ENCODE measurements at regions not wholly inside any gene's neighbourhood (a gene's known extent, or its start where the extent isn't known, plus 50 kb on each side); places are given as distances from the start of the nearest gene placed in this dataset.

GRCh38 chr3:72067721-72068120, 282.8 kb upstream of the PROK2 start:
- Histone ChIP-seq H3K9me2 (no peaks in the 10 kb centered on the region), H3K4me1 (ENCODE audit: control insufficient read depth in 1 of 2, insufficient read depth in 2 of 2, low read depth in 1 of 2, low read length in 1 of 2) (no peaks in the 10 kb centered on the region), H3K9me3 (no peaks in the 10 kb centered on the region), H2AFZ (ENCODE audit: low read depth) (no peak overlapping the region), H3K27me3 (ENCODE audit: insufficient read depth) (no peaks in the 10 kb centered on the region; the same call in 1 of the 2 replicates), H3K36me3 (replicated peaks in 1 of 2; ENCODE audit: control insufficient read depth in 1 of 2, insufficient read depth in 2 of 2, low read length in 1 of 2) (no peaks in the 10 kb centered on the region), H3K79me2 (ENCODE audit: insufficient read depth) (no peaks in the 10 kb centered on the region), H4K20me1 (ENCODE audit: insufficient read depth) (no peaks in the 10 kb centered on the region), H3K4me2 (no peak overlapping the region), H3K9ac (no peak overlapping the region), H3K4me3 (ENCODE audit: low read depth in 2 of 2, low read length in 1 of 2) (no peak overlapping the region), H3K27ac (ENCODE audit: low read depth in 2 of 2, low read length in 1 of 2) (no peak overlapping the region), H3F3A (replicated peaks; ENCODE audit: insufficient read depth) (no peaks in the 10 kb centered on the region)
- DNase-seq = no peak
- TF ChIP-seq EP300 (IDR thresholded peaks at IDR 0.05; ENCODE audit: borderline replicate concordance in 1 of 2, low read depth in 1 of 2, low read length in 1 of 2) (no peak), CHD2 (IDR thresholded peaks at IDR 0.05; ENCODE audit: low read length, partially characterized antibody) (no peak), REST (IDR thresholded peaks at IDR 0.05; ENCODE audit: low read depth, low read length) (no peak), TCF12 (IDR thresholded peaks at IDR 0.05) (no peak), NRF1 (IDR thresholded peaks at IDR 0.05; ENCODE audit: low read depth, low read length) (no peak)
- TF ChIP-seq, protein P1, sequence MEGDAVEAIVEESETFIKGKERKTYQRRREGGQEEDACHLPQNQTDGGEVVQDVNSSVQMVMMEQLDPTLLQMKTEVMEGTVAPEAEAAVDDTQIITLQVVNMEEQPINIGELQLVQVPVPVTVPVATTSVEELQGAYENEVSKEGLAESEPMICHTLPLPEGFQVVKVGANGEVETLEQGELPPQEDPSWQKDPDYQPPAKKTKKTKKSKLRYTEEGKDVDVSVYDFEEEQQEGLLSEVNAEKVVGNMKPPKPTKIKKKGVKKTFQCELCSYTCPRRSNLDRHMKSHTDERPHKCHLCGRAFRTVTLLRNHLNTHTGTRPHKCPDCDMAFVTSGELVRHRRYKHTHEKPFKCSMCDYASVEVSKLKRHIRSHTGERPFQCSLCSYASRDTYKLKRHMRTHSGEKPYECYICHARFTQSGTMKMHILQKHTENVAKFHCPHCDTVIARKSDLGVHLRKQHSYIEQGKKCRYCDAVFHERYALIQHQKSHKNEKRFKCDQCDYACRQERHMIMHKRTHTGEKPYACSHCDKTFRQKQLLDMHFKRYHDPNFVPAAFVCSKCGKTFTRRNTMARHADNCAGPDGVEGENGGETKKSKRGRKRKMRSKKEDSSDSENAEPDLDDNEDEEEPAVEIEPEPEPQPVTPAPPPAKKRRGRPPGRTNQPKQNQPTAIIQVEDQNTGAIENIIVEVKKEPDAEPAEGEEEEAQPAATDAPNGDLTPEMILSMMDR (IDR thresholded peaks at IDR 0.05) = no peak
- TF ChIP-seq, protein P2, sequence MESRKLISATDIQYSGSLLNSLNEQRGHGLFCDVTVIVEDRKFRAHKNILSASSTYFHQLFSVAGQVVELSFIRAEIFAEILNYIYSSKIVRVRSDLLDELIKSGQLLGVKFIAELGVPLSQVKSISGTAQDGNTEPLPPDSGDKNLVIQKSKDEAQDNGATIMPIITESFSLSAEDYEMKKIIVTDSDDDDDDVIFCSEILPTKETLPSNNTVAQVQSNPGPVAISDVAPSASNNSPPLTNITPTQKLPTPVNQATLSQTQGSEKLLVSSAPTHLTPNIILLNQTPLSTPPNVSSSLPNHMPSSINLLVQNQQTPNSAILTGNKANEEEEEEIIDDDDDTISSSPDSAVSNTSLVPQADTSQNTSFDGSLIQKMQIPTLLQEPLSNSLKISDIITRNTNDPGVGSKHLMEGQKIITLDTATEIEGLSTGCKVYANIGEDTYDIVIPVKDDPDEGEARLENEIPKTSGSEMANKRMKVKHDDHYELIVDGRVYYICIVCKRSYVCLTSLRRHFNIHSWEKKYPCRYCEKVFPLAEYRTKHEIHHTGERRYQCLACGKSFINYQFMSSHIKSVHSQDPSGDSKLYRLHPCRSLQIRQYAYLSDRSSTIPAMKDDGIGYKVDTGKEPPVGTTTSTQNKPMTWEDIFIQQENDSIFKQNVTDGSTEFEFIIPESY (IDR thresholded peaks at IDR 0.05; ENCODE audit: borderline replicate concordance, low read depth) = no peak
- TF ChIP-seq, protein P3, sequence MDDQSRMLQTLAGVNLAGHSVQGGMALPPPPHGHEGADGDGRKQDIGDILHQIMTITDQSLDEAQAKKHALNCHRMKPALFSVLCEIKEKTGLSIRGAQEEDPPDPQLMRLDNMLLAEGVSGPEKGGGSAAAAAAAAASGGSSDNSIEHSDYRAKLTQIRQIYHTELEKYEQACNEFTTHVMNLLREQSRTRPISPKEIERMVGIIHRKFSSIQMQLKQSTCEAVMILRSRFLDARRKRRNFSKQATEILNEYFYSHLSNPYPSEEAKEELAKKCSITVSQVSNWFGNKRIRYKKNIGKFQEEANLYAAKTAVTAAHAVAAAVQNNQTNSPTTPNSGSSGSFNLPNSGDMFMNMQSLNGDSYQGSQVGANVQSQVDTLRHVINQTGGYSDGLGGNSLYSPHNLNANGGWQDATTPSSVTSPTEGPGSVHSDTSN (IDR thresholded peaks at IDR 0.05) = no peak
- POLR2A ChIA-PET = no interaction called here
- 6% methylated on average over 1 of the region's 1 CpG for WGBS (ENCODE audit: low lambda C conversion rate)
- CTCF ChIA-PET = no interaction called here
